GM18909 (cell line): ENCODE measurements at regions not wholly inside any gene's neighbourhood (a gene's known extent, or its start where the extent isn't known, plus 50 kb on each side); places are given as distances from the start of the nearest gene placed in this dataset.

Experiments used
- ATAC-seq: cut with Tn5 transposase; IDR thresholded peaks from one replicate; pipeline ENCODE4 v1.9.1; 2021; ENCODE audit warnings: mild to moderate bottlenecking; ENCODE audit not compliant: unreplicated experiment, poor library complexity

- no peak for ATAC-seq
Measured at GRCh38 chr13:91295712-91296410, 51.6 kb upstream of the MIR17HG start.

GRCh38 chr13:91297503-91297902 is 50.0 kb upstream of the MIR17HG start:
- no peak for ATAC-seq
